GM12878 (cell line): ENCODE measurements at regions not wholly inside any gene's neighbourhood (a gene's known extent, or its start where the extent isn't known, plus 50 kb on each side); places are given as distances from the start of the nearest gene placed in this dataset.

Experiments
- ATAC-seq: fragments of 200-7000 bp; cut with Tn5 transposase; 3 replicates; pipeline ENCODE4 v1.9.1; 2020; ENCODE audit warnings: mild to moderate bottlenecking, moderate library complexity
- BruUV-seq: library from RNA; stranded (reverse); fragments of 400-500 nt; replicated peaks from 2 replicates; lab custom pipeline; 2021; lab: Mats Ljungman, UMichigan
- CTCF ChIA-PET: fragments of 300-600 bp; sonication (Branson Sonifier 250); formaldehyde crosslinking; extraction: SDS; loops from one replicate; lab custom pipeline; 2021; ENCODE audit warnings: inconsistent platforms; lab: Yijun Ruan, JAX
- POLR2A ChIA-PET: fragments of 350-600 bp; formaldehyde crosslinking; extraction: SDS; loops from one replicate; lab custom pipeline; 2021; ENCODE audit warnings: inconsistent platforms; lab: Charles Lee
- RAD21 ChIA-PET: fragments of 300-600 bp; sonication (Branson Sonifier 250); formaldehyde crosslinking; loops from one replicate; lab custom pipeline; 2023; ENCODE audit warnings: antibody characterized with exemption; ENCODE audit not compliant: unreplicated experiment; lab: Charles Lee
- SMC1A ChIA-PET: fragments of 300-600 bp; sonication (Branson Sonifier 250); formaldehyde crosslinking; loops from one replicate; lab custom pipeline; 2023; ENCODE audit not compliant: unreplicated experiment, uncharacterized antibody; lab: Charles Lee
- DNase-seq: peaks from one replicate; pipeline ENCODE4 v3.0.0-alpha.2; 2011; ENCODE audit warnings: low read depth, low spot score
- FAIRE-seq: peaks from 3 replicates; lab custom pipeline; 2011; peaks lifted over from hg19 to GRCh38; lab: Jason Lieb, UNC
- H2AFZ ChIP-seq: 2 replicates; pipeline ENCODE4 v1.6.0; 2011; ENCODE audit warnings: low read depth, low read length, control low read depth; ENCODE audit not compliant: control insufficient read depth
- H3K27ac ChIP-seq: 2 replicates; pipeline ENCODE4 v1.5.1; 2011; ENCODE audit warnings: control low read depth; ENCODE audit not compliant: control insufficient read depth, insufficient read depth
- H3K27me3 ChIP-seq, 2 experiments: replicated peaks in 1 of 2; 2 replicates each; pipeline versions ENCODE4 v1.6.0 to v1.6.1; 2011; ENCODE audit warnings: low read length in 1 of 2; ENCODE audit not compliant: control insufficient read depth in 2 of 2, insufficient read depth in 2 of 2
- H3K36me3 ChIP-seq, 2 experiments: 2 replicates each; pipeline ENCODE4 v1.5.1; 2011; ENCODE audit warnings: low read length in 1 of 2; ENCODE audit not compliant: control insufficient read depth in 2 of 2, insufficient read depth in 2 of 2
- H3K4me1 ChIP-seq: 2 replicates; pipeline ENCODE4 v1.6.1; 2011; ENCODE audit warnings: mild to moderate bottlenecking, low read length, moderate library complexity, mixed read lengths; ENCODE audit not compliant: control insufficient read depth, insufficient read depth
- H3K4me2 ChIP-seq: 2 replicates; pipeline ENCODE4 v1.6.0; 2011; ENCODE audit warnings: control low read depth; ENCODE audit not compliant: control insufficient read depth, insufficient read depth
- H3K4me3 ChIP-seq: fragments of 200-600 bp; sonication (generic); 2 replicates; pipeline ENCODE4 v1.5.1; 2016
- H3K79me2 ChIP-seq: 2 replicates; pipeline ENCODE4 v1.6.0; 2011; ENCODE audit warnings: low read length; ENCODE audit not compliant: control insufficient read depth, insufficient read depth
- H3K9ac ChIP-seq: 2 replicates; pipeline ENCODE4 v1.8.0; 2011; ENCODE audit warnings: low read length, control low read depth, mixed read lengths; ENCODE audit not compliant: control insufficient read depth, insufficient read depth
- H3K9me3 ChIP-seq: replicated peaks from 3 replicates; pipeline ENCODE4 v1.5.1; 2011; ENCODE audit warnings: mild to moderate bottlenecking, low read length; ENCODE audit not compliant: control insufficient read depth, insufficient read depth
- H4K20me1 ChIP-seq: 2 replicates; pipeline ENCODE4 v1.6.0; 2011; ENCODE audit not compliant: control insufficient read depth, insufficient read depth
- BACH1 ChIP-seq: fragments of 450-650 bp; IDR thresholded peaks from 2 replicates; pipeline ENCODE4 v1.6.1; 2017; ENCODE audit warnings: mild to moderate bottlenecking, borderline replicate concordance
- BHLHE40 ChIP-seq, 2 experiments: fragments of 450-650 bp in 1 of 2; IDR thresholded peaks; 2 replicates each; pipeline ENCODE4 v1.6.1; 2011 to 2017; ENCODE audit warnings: low read depth in 2 of 2, borderline replicate concordance in 1 of 2, improper control_type of control experiment in 1 of 2, low read length in 1 of 2, mild to moderate bottlenecking in 1 of 2
- CBFB ChIP-seq: IDR thresholded peaks from 2 replicates; pipeline ENCODE4 v1.6.1; 2016; ENCODE audit warnings: antibody characterized with exemption, low read depth
- CHD2 ChIP-seq: IDR thresholded peaks from 2 replicates; pipeline ENCODE4 v1.6.1; 2011; ENCODE audit warnings: low read depth, low read length, improper control_type of control experiment, borderline replicate concordance
- CREM ChIP-seq: IDR thresholded peaks from 2 replicates; pipeline ENCODE4 v1.6.1; 2014; ENCODE audit warnings: antibody characterized with exemption, low read depth
- CTCF ChIP-seq, 3 experiments: IDR thresholded peaks in 2 of 3; conservative IDR thresholded peaks in 1 of 3; 2 replicates each; pipeline ENCODE4 v1.5.1; 2011; ENCODE audit warnings: low read depth in 3 of 3, low read length in 3 of 3, mild to moderate bottlenecking in 3 of 3, control low read depth in 2 of 3, moderate library complexity in 2 of 3, inconsistent platforms in 1 of 3, mixed read lengths in 1 of 3; ENCODE audit not compliant: control insufficient read depth in 2 of 3, insufficient read depth in 1 of 3; ENCODE audit errors: extremely low read depth in 1 of 3
- EGR1 ChIP-seq, 2 experiments: IDR thresholded peaks; 1 replicate in 1 of 2; 2 replicates in 1 of 2; pipeline ENCODE4 v1.6.1; 2011 to 2012; ENCODE audit warnings: low read depth in 2 of 2, low read length in 2 of 2, borderline replicate concordance in 1 of 2, mild to moderate bottlenecking in 1 of 2, moderate library complexity in 1 of 2
- ETV6 ChIP-seq, 2 experiments: fragments of 450-650 bp in 1 of 2; IDR thresholded peaks in 1 of 2; conservative IDR thresholded peaks in 1 of 2; 2 replicates each; pipeline ENCODE4 v1.6.1; 2014; ENCODE audit warnings: antibody characterized with exemption in 1 of 2, borderline replicate concordance in 1 of 2, low read depth in 1 of 2, mild to moderate bottlenecking in 1 of 2, moderate library complexity in 1 of 2
- MEF2A ChIP-seq: IDR thresholded peaks from 2 replicates; pipeline ENCODE4 v1.6.1; 2011; ENCODE audit warnings: low read depth, mild to moderate bottlenecking, low read length, moderate library complexity; ENCODE audit not compliant: insufficient read depth
- NR2C1 ChIP-seq: fragments of 450-650 bp; IDR thresholded peaks from 2 replicates; pipeline ENCODE4 v1.6.1; 2017; ENCODE audit warnings: antibody characterized with exemption, mild to moderate bottlenecking, moderate library complexity
- SREBF2 ChIP-seq: IDR thresholded peaks from 2 replicates; pipeline ENCODE4 v1.6.1; 2012; ENCODE audit warnings: mild to moderate bottlenecking, low read length
- TCF7 ChIP-seq: IDR thresholded peaks from 2 replicates; pipeline ENCODE4 v1.6.1; 2014; ENCODE audit warnings: antibody characterized with exemption, borderline replicate concordance
- YBX1 ChIP-seq: fragments of 450-650 bp; IDR thresholded peaks from 2 replicates; pipeline ENCODE4 v1.6.1; 2016; ENCODE audit warnings: antibody characterized with exemption
- ZBED1 ChIP-seq: IDR thresholded peaks from 2 replicates; pipeline ENCODE4 v1.6.1; 2016; ENCODE audit warnings: borderline replicate concordance
- ZNF24 ChIP-seq: fragments of 450-650 bp; IDR thresholded peaks from 2 replicates; pipeline ENCODE4 v1.6.1; 2017; ENCODE audit warnings: antibody characterized with exemption, mild to moderate bottlenecking
- ZNF274 ChIP-seq: IDR thresholded peaks from one replicate; pipeline ENCODE4 v1.8.0; 2011; ENCODE audit not compliant: insufficient read length, insufficient read depth
- WGBS: methylation state at CpG from one replicate; pipeline ENCODE4 v1.1.6; 2016; ENCODE audit warnings: low lambda C conversion rate; ENCODE audit not compliant: insufficient replicate concordance, insufficient coverage; ENCODE audit errors: missing lambda C conversion rate; 5-methylcytosine and 5-hydroxymethylcytosine counted together
- in situ Hi-C: fragments of 300-500 bp; cut with MboI; formaldehyde crosslinking; loops from 9 replicates; pipeline ENCODE4 v1.14.3; 2018; ENCODE audit warnings: mixed read lengths
- intact Hi-C: fragments of 100-400 bp; cut with micrococcal nuclease; formaldehyde crosslinking; loops from one replicate; pipeline ENCODE4 v1.14.2; 2022; ENCODE audit not compliant: unreplicated experiment
- TF ChIP-seq, protein P1 (sequence below): fragments of 450-650 bp; IDR thresholded peaks from 2 replicates; pipeline ENCODE4 v1.6.1; 2018; ENCODE audit warnings: borderline replicate concordance, mild to moderate bottlenecking; ENCODE audit not compliant: partially characterized antibody
- TF ChIP-seq, protein P2 (sequence below): fragments of 450-650 bp; conservative IDR thresholded peaks from 2 replicates; pipeline ENCODE4 v1.6.1; 2017; ENCODE audit warnings: mild to moderate bottlenecking, moderate library complexity

DNA sequence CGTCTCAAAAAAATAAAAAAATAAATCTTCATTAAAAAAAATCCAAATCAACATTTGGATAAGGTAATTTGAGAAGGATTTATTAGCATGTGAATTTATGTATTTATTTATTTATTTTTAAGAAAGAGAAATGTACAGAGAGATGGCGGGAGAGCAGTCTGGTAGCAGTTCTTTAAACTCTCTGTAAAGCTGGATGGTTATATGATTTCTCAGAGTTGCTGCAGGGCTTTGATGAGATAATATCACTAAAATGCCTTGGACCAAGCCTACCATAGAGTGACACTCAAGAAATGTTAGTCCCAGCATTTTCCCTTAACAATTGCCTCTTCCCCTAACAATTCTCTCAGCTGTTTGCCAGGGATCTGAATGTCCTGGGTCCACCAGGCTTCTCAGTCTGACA is 103.4 kb upstream of the LNX1 start:
- in situ Hi-C loops: no loop called here
- TF ChIP-seq MEF2A: no peak
- no peak for TF ChIP-seq BHLHE40 (IDR thresholded peaks at IDR 0.05; ENCODE audit: borderline replicate concordance in 1 of 2, low read depth in 2 of 2, low read length in 1 of 2)
- TF ChIP-seq EGR1 (IDR thresholded peaks at IDR 0.05; ENCODE audit: borderline replicate concordance in 1 of 2, low read depth in 2 of 2, low read length in 2 of 2): no peak
- TF ChIP-seq CREM: no peak
- no peak for TF ChIP-seq CTCF (IDR thresholded peaks at IDR 0.05 in 2 of 3, conservative IDR thresholded peaks at IDR 0.05 in 1 of 3; ENCODE audit: control insufficient read depth in 2 of 3, extremely low read depth in 1 of 3, insufficient read depth in 1 of 3, low read depth in 3 of 3, low read length in 3 of 3)
- TF ChIP-seq SREBF2: no peak
- no peak for TF ChIP-seq CBFB
- no peak for TF ChIP-seq ZNF274
- TF ChIP-seq CHD2: no peak
- no peak for TF ChIP-seq ZNF24
- TF ChIP-seq, protein P1, sequence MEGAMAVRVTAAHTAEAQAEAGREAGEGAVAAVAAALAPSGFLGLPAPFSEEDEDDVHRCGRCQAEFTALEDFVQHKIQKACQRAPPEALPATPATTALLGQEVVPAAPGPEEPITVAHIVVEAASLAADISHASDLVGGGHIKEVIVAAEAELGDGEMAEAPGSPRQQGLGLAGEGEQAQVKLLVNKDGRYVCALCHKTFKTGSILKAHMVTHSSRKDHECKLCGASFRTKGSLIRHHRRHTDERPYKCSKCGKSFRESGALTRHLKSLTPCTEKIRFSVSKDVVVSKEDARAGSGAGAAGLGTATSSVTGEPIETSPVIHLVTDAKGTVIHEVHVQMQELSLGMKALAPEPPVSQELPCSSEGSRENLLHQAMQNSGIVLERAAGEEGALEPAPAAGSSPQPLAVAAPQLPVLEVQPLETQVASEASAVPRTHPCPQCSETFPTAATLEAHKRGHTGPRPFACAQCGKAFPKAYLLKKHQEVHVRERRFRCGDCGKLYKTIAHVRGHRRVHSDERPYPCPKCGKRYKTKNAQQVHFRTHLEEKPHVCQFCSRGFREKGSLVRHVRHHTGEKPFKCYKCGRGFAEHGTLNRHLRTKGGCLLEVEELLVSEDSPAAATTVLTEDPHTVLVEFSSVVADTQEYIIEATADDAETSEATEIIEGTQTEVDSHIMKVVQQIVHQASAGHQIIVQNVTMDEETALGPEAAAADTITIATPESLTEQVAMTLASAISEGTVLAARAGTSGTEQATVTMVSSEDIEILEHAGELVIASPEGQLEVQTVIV: no peak
- TF ChIP-seq NR2C1: no peak
- no peak for TF ChIP-seq YBX1
- no peak for TF ChIP-seq ZBED1
- no peak for TF ChIP-seq ETV6 (conservative IDR thresholded peaks at IDR 0.05 in 1 of 2, IDR thresholded peaks at IDR 0.05 in 1 of 2; ENCODE audit: borderline replicate concordance in 1 of 2, low read depth in 1 of 2)
- TF ChIP-seq BACH1: no peak
- TF ChIP-seq TCF7: no peak
- TF ChIP-seq, protein P2, sequence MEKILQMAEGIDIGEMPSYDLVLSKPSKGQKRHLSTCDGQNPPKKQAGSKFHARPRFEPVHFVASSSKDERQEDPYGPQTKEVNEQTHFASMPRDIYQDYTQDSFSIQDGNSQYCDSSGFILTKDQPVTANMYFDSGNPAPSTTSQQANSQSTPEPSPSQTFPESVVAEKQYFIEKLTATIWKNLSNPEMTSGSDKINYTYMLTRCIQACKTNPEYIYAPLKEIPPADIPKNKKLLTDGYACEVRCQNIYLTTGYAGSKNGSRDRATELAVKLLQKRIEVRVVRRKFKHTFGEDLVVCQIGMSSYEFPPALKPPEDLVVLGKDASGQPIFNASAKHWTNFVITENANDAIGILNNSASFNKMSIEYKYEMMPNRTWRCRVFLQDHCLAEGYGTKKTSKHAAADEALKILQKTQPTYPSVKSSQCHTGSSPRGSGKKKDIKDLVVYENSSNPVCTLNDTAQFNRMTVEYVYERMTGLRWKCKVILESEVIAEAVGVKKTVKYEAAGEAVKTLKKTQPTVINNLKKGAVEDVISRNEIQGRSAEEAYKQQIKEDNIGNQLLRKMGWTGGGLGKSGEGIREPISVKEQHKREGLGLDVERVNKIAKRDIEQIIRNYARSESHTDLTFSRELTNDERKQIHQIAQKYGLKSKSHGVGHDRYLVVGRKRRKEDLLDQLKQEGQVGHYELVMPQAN: no peak

More for the DNA sequence above, 103.4 kb upstream of the LNX1 start:
- no peak for DNase-seq
- Histone ChIP-seq H3K4me3 (no peak overlapping the region), H3K27me3 (no peaks in the 10 kb centered on the region), H3K9me3 (no peaks in the 10 kb centered on the region; the same call in 2 of the 3 replicates), H3K9ac (no peak overlapping the region), H3K79me2 (no peaks in the 10 kb centered on the region), H4K20me1 (no peaks in the 10 kb centered on the region), H3K4me1 (peaks cover 7% of the 10 kb centered on the region), H3K27ac (no peak overlapping the region), H3K36me3 (no peaks in the 10 kb centered on the region), H2AFZ (no peak overlapping the region), H3K4me2 (no peak overlapping the region)
- ATAC-seq: no peak
- BruUV-seq: no TSS peak
- ChIA-PET POLR2A (no interaction called here), CTCF (interaction anchor here (1.1 to 6.1 kb wide), 4 partner anchors 9 to 41 kb away, joined by 3 to 39 read pairs (median 4); no protein-coding TSS in a partner anchor), SMC1A (interaction anchor here (1.1 to 14.8 kb wide), 8 partner anchors 7 to 110 kb away, joined by 3 to 145 read pairs (median 6); no protein-coding TSS in a partner anchor), RAD21 (interaction anchor here (0.9 to 5.3 kb wide), 8 partner anchors 8 to 279 kb away, joined by 3 to 31 read pairs (median 4); no protein-coding TSS in a partner anchor)
- 100% methylated on average over 2 of the region's 2 CpGs for WGBS
- FAIRE-seq: no peak
- intact Hi-C loops: no loop called here
